ENCODE measurements at regions not wholly inside any gene's neighbourhood (a gene's known extent, or its start where the extent isn't known, plus 50 kb on each side); places are given as distances from the start of the nearest gene placed in this dataset.

- no peak for TF ChIP-seq ZFX (IDR thresholded peaks at IDR 0.05; ENCODE audit: borderline replicate concordance)
- no peak for TF ChIP-seq CTCF (IDR thresholded peaks at IDR 0.05)
- H3K27ac ChIP-seq: peak overlapping the region; percentile 56
These were observed 174.8 kb upstream of the CHODL start for GRCh38 chr21:18069875-18070274.

GRCh38 chr21:18060402-18060801, 184.2 kb upstream of the CHODL start:
- H3K27ac ChIP-seq: no peak overlapping the region
- TF ChIP-seq ZFX (IDR thresholded peaks at IDR 0.05; ENCODE audit: borderline replicate concordance): no peak
- TF ChIP-seq CTCF (IDR thresholded peaks at IDR 0.05): no peak

GRCh38 chr21:18058731-18059398, 185.8 kb upstream of the CHODL start:
- H3K27ac ChIP-seq: no peak overlapping the region
- no peak for TF ChIP-seq CTCF (IDR thresholded peaks at IDR 0.05)
- no peak for TF ChIP-seq ZFX (IDR thresholded peaks at IDR 0.05; ENCODE audit: borderline replicate concordance)

GRCh38 chr21:18053151-18053550, 191.5 kb upstream of the CHODL start:
- no peak for TF ChIP-seq ZFX (IDR thresholded peaks at IDR 0.05; ENCODE audit: borderline replicate concordance)
- TF ChIP-seq CTCF (IDR thresholded peaks at IDR 0.05): no peak
- no peak overlapping the region for H3K27ac ChIP-seq

GRCh38 chr21:18049461-18049860, 195.2 kb upstream of the CHODL start:
- TF ChIP-seq CTCF (IDR thresholded peaks at IDR 0.05) (no peak), ZFX (IDR thresholded peaks at IDR 0.05; ENCODE audit: borderline replicate concordance) (no peak)
- no peak overlapping the region for H3K27ac ChIP-seq

- peak; percentile 85 for TF ChIP-seq CTCF (IDR thresholded peaks at IDR 0.05)
- no peak for TF ChIP-seq ZFX (IDR thresholded peaks at IDR 0.05; ENCODE audit: borderline replicate concordance)
- H3K27ac ChIP-seq: no peak overlapping the region
These were observed 203.6 kb upstream of the CHODL start for GRCh38 chr21:18041012-18041411.

GRCh38 chr21:18030248-18030647, 211.1 kb upstream of the C21orf91 start:
- TF ChIP-seq CTCF (IDR thresholded peaks at IDR 0.05) (no peak), ZFX (IDR thresholded peaks at IDR 0.05; ENCODE audit: borderline replicate concordance) (no peak)
- H3K27ac ChIP-seq: no peak overlapping the region
